Tongue (tissue), 1 donor: ENCODE measurements at regions not wholly inside any gene's neighbourhood (a gene's known extent, or its start where the extent isn't known, plus 50 kb on each side); places are given as distances from the start of the nearest gene placed in this dataset.
"Not testable (repeated sequence)": the region's sequence is repeated elsewhere in the genome, so short reads cannot be mapped to it uniquely, and the experiment has no call there.

Experiments
- DNase-seq: peaks from one replicate; pipeline ENCODE4 v3.0.0-alpha.2; 2015

DNA sequence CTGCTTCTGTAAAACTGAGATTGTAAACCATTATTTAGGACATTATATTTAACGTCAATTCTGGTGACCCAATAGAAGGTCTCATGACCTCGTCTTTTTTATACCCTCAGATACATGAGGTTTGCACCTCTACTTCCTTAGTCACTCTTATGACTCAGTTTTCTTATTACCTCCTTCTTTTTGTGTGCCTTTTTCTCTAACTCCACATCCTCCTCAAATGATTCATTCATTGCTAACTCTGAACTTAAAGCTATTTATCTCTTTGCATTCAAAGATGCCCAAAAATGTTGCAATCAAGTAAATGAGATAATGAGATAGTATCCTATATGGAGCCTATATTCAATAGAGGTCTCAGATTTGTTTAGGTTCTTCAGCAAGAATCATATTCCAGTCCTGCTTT is 121.0 kb upstream of the KYNU start:
- no peak for DNase-seq

- DNase-seq = no peak
Observed at GRCh38 chr2:142755191-142755590, 122.3 kb upstream of the KYNU start.

DNA sequence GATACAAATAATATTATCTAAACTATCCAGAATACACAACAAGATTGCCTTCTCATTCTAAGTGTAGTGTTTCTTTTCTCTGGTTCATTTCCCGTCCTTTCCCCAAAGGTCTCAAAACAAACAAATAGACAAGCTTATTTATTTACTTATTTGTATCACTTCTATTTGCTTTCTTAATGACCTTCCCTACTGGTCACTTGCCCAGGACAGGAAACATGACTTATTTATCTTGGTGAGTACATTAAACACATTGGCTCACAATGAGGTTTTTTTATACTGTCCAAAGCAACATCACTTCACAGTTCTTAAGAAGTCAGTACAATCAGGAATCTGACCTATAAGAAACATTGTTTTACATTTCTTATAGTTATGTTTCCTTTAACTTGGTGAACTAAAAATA is 123.3 kb upstream of the KYNU start:
- no peak for DNase-seq

DNA sequence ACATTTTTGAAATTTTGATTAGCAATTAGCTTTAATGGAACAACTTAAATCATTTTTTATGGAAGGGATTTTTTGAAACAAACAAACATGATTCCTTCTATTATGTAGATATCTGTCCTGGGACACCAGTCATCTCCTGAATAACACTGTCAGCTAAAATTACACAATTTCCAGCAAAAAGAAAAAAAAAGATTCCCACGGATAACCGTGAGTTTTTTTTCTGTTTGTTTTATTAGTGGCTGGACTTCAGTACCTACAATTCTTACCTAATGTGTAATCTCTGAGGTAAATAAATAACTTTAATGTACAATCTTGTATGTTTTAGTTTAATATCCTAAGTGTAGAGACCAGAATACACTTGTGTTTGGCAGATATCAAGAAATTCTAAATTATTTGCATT is 126.6 kb upstream of the KYNU start:
- DNase-seq = no peak

DNA sequence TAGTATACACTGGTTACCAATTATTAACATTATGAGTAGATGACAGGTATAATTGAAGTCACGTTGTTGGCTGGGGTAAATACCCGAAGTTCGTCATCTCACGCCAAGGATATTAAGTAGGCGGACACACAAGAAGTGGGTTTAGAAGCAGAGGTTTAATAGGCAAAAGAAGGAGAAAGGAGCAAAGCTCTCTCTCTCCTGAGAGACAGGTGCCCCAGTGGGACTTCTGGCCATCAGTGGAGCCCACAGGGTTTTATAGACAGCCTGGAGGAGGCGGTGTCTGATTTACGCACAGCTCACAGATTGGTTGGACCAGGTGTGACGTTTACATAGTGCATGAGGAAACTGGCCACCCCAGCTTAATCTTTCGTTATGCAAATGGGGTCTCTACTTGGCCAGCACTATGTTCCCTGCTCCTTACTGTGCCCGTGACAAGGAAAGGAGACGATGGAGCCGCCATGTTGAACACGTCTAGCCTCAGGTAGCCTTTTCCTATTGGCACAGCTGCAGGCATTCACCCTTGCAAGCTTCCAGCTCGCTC is 128.8 kb upstream of the KYNU start:
- no peak for DNase-seq

DNA sequence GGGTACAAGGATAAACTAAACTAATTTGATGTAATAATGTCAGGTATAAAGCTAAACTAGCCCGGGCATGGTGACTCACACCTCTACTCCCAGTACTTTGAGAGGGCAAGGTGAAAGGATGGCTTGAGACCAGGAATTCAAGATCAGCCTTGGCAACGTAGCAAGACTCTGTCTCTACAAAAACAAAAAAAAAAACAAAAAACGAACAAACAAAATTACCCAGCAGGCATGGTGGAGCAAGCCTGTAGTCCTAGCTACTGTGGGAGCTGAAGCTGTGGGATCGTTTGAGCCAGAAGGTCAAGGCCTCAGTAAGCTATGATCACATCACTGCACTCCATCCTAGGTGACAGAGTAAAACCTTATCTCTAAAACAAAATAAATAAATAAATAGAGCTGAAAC is 131.8 kb upstream of the KYNU start:
- no peak for DNase-seq

DNA sequence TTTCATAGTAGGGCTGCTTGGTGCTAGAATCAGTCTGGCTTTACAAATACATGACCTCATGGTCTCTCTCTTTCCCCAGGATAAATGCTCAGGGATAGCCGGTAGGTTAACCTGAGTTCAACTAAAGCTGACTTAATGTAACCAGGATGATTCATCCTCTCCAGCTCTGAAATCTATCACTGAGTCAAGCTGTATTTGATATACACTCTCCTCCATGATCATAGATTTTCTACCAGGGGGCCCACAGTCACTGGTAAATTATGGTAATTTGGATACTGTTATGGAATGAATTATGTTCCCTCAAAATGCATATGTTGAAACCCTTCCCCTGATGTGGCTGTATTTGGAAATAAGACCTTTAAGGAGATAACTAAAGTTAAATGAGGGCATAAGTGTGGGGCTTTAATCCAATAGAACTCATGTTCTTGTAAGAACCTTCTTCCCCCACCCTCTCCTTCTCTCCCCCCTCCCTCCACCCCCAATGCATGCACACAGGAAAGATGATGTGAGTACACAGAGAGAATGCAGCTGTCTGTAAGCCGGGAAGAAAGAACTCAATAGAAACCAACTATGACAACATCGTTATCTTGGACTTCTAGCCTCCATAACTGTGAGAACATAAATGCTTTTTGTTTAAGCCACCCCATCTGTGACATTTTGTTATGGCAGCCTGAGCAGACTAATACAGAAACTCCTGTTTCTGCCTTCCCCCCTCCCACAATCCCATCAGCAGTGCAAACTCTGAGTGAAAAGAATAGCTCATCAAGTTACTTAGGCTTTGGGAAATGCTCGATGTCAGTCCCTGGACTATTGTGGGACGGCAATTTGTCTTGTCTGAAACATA is 134.9 kb upstream of the KYNU start:
- no peak for DNase-seq

DNA sequence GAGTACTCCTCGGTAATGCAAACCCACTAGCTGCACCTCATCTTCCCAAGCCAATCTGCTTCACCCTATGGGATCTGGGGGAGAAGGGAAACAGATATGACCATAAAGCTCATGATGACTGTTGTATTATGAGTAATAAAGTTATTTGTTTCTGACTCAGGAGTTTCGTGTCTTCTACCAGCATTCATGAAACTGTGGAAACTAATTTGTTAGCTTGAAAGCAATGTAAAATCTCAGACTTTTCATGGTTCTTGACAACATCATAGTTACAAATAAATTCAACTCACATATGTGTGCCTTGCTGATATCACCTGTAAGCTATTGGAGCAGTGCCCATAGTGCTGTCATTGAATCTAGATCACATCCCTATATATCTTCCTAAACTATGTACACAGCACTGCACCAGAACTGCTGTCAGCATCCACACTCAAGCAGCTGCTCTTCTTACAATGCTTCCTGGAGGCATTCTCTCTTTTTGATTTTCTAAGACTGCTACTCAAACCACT is 135.6 kb upstream of the KYNU start:
- no peak for DNase-seq

GRCh38 chr2:142734770-142735169 is 142.7 kb upstream of the KYNU start:
- no peak for DNase-seq

- no peak for DNase-seq
Observed at GRCh38 chr2:142734231-142734630, 143.2 kb upstream of the KYNU start.

DNA sequence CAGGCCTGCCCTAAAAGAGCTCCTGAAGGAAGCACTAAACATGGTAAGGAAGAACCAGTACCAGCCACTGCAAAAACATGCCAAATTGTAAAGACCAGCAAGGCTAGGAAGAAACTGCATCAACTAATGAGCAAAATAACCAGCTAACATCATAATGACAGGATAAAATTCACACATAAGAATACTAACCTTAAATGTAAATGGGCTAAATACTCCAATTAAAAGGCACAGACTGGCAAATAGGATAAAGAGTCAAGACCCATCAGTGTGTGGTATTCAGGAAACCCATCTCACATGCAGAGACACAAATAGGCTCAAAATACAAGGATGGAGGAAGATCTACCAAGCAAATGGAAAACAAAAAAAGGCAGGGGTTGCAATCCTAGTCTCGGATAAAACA is 147.7 kb upstream of the KYNU start:
- not testable (repeated sequence) for DNase-seq

GRCh38 chr2:142727821-142728478 is 149.5 kb upstream of the KYNU start:
- DNase-seq = not testable (repeated sequence)

GRCh38 chr2:142725386-142725785 is 152.1 kb upstream of the KYNU start:
- DNase-seq = no peak

- DNase-seq = no peak
Observed at GRCh38 chr2:142724713-142725349, 152.6 kb upstream of the KYNU start.

DNA sequence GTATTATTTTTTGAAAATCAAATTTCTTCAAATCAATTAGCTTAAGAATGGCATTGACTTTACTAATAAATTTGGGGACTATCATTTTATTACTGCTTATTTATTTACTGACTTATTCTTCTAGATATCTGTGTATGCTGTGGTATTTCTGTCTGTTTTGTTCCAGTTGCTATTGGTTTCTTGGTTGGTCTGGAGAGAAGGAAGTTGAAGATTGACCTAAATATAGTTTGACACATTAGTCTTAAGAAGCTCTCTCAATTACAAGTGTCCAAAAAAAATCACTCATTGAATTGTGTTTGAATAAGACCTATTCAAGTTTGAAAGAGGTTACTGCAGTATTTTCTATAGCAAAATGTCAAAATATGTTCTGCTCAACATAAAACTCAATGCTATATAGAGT is 153.3 kb upstream of the KYNU start:
- no peak for DNase-seq

DNA sequence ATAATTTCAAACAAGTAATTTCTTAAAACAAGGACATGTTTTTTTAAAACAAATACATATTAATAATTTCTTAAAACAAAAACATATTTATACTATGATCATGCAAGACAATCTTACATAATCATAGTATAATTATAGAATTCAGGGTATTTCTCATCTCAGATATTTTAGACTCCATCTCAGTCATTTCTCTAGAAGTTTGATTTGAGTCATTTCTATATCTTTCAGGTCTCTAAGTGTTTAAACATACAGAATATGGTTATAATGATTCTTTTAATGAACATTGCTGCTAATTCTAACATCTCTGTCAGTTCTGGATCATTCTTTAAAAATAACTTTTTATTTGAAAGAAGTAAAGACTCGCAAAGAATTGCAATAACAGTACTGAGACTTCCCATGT is 154.2 kb upstream of the KYNU start:
- no peak for DNase-seq

GRCh38 chr2:142722569-142722968 is 154.9 kb upstream of the KYNU start:
- no peak for DNase-seq

DNA sequence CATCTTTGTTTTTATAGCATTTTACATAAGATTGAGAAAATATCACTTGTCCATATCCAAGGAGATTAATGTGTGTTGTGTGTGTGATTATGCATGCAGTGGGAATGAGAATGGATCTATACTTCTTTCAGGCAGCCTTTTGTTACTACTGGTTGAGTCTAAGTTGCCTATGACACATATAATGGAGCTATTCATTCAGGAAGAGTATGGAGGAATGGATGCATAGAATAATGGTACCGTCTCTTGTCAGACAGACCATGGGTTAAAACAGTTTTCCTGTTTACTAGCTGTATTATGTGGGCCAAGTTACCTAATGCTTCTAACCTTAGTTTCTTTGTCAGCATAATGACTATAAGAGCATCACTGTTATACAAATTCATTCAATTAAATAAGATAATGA is 155.4 kb upstream of the KYNU start:
- DNase-seq = no peak

DNA sequence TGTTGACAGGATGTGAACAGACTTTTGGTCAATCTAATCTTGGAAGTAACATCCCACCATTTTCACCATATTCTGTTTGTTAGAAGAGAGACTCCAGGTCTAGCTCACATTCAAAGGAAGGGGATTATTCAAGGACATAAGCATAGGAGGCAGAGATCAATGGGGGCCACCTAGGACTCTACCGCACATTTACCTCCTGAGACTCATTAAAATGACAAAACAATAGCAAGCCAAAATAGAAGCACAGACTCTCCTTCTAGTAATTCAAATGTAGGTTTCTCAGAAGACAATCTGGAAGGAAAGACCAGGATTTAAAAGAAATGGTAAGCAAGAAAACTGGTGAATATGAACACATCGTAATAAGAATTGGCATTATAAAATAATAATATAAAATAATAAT is 156.4 kb upstream of the KYNU start:
- DNase-seq = no peak

DNA sequence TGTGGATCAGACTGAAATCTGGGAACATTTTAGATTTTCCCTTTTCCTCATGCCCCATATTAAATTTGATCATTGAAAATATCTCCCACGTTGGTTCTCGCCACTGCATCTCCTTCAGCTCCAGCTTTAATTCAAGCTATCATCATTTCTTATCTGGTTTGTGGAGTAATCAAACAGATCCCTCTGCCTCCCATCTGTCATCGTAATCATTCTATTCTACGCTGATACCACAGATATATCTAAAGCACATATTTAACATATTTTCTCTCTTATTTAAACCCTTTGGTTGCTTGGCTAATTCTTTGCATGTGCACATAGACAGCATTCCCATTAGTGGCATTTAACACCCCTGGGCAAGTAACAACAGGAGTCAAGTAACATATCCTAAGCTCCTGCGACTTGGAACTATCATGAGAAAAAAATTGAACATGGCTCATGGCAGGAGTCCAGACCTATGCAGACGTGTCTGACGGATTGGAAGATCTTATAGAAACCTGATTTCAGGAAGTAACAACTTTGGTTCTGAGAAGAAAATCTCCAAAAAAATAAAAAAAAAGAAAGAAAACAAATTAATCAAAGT is 158.8 kb upstream of the KYNU start:
- no peak for DNase-seq

DNA sequence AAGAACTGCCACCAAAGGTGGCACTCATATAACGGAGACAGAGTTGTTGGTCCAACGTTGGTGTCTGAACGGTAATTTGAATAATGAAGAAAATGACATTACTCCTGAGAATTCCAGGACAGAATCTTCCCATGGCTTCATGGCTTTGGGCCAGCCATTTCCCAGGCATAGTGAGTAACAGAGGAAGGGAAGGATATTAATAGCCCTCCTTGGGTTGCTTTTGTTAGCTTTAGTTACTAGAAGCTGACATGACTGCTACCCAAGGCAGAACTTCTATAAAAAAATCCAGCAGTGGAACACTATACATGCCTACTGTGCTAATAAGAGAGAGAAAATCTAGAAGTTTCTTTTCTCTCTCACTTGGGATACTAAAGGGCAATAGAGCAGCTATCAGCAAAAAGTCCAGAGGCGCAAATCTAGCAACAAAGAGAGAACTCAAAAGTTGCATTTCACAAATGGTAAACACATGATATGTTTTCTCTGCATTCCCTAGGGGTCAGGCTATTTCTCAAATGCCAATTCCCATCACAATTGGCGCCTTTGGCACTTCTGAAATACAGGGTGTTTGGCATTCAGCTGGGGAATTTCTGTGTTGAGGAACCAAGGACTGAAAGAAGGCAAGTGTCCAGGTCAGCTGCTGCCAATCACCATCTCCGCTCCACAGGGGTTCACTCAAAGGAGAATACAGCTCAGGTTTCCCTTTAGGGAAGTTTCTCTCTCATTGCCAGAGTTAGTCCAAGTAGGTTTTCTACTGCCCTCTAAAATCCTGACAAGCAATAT is 160.8 kb upstream of the KYNU start:
- peak; percentile 22 for DNase-seq

DNA sequence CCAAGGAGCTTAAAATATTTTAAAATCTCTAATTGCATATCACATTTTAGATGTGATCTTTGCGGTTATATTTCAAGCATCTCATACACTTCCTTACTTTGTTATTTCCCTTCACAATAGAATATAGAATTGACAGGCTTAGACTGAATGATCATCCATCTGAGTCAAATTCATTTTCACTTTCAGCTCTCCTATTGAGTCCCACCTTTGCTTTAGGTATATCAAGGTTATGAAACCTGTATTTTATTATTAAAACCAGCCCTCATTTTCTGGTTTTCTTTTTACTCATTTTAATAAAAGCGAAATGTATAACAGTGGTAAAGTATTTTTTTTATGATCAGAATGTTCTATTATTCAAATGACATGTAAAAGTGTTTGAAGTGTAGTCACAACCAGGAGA is 162.9 kb upstream of the KYNU start:
- no peak for DNase-seq
